ENCODE measurements at regions not wholly inside any gene's neighbourhood (a gene's known extent, or its start where the extent isn't known, plus 50 kb on each side); places are given as distances from the start of the nearest gene placed in this dataset.

DNA sequence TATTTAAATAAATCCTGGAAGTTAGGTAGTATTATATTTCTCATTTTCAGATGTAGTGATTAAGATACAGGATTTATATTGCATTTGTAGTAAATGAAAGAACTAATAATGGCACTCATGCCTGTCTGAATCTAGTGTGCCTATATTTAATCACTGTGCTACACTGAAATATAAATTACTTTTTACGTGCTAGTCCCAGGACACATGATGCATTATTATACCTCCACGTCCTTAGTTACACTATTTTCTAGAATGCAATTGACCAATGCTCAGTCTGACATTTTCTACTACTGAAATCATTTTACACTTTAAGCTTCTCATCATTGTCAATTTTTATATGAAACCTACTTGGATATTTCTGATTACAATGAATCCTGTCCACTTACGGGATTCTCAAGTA lies 80.9 kb upstream of the TMEFF2 start:
- ChIA-PET CTCF (no interaction called here), POLR2A (no interaction called here)
- no peak for TF ChIP-seq NR1H2 (CRISPR knock-in tag; IDR thresholded peaks at IDR 0.05)
- TF ChIP-seq, protein P1, sequence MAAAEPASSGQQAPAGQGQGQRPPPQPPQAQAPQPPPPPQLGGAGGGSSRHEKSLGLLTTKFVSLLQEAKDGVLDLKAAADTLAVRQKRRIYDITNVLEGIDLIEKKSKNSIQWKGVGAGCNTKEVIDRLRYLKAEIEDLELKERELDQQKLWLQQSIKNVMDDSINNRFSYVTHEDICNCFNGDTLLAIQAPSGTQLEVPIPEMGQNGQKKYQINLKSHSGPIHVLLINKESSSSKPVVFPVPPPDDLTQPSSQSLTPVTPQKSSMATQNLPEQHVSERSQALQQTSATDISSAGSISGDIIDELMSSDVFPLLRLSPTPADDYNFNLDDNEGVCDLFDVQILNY (CRISPR knock-in tag; IDR thresholded peaks at IDR 0.05), result no peak
- TF ChIP-seq HMGA2 (CRISPR knock-in tag; IDR thresholded peaks at IDR 0.05), result no peak
- no peak for TF ChIP-seq ZNF121 (CRISPR knock-in tag; IDR thresholded peaks at IDR 0.05)
- DNase-seq (ENCODE audit: low spot score) (no peak), ATAC-seq (no peak)
- no peak overlapping the region for H3K4me3 Mint-ChIP-seq
- H3K4me1 Mint-ChIP-seq, result peaks cover 8% of the 10 kb centered on the region
- H3K36me3 Mint-ChIP-seq, result peaks cover 20% of the 10 kb centered on the region
- peaks cover 29% of the 10 kb centered on the region for H3K9me3 Mint-ChIP-seq
- H3K27me3 Mint-ChIP-seq (ENCODE audit: low read depth), result no peaks in the 10 kb centered on the region; the same call in 1 of the 2 replicates
- no peak overlapping the region for H3K27ac Mint-ChIP-seq

DNA sequence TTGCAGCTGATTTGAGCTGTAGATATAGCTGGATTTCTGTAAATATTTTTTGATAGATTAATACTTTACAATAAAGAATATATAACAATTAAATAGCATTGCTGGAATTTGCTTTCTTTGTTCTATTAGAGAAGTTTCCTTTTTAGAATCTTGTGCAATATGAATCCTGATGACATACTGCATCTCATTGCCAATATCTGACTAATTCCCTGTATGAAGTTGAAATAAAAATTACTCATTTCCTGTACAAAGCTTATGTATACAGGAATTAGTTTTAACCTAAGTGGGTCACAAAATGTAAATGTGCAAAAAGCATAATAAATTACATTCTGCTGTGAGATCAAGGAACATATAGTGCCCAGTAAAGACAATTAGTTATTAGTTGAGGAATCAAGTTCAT lies 72.8 kb upstream of the TMEFF2 start:
- H3K27ac Mint-ChIP-seq, result no peak overlapping the region
- ChIA-PET POLR2A (no interaction called here), CTCF (no interaction called here)
- no peaks in the 10 kb centered on the region for H3K27me3 Mint-ChIP-seq (ENCODE audit: low read depth)
- no peaks in the 10 kb centered on the region for H3K36me3 Mint-ChIP-seq
- ATAC-seq, result no peak
- TF ChIP-seq ESRRA (CRISPR knock-in tag; IDR thresholded peaks at IDR 0.05; ENCODE audit: borderline replicate concordance), result no peak
- TF ChIP-seq, protein P2, sequence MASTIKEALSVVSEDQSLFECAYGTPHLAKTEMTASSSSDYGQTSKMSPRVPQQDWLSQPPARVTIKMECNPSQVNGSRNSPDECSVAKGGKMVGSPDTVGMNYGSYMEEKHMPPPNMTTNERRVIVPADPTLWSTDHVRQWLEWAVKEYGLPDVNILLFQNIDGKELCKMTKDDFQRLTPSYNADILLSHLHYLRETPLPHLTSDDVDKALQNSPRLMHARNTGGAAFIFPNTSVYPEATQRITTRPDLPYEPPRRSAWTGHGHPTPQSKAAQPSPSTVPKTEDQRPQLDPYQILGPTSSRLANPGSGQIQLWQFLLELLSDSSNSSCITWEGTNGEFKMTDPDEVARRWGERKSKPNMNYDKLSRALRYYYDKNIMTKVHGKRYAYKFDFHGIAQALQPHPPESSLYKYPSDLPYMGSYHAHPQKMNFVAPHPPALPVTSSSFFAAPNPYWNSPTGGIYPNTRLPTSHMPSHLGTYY (CRISPR knock-in tag; IDR thresholded peaks at IDR 0.05), result no peak
- TF ChIP-seq, protein P3, sequence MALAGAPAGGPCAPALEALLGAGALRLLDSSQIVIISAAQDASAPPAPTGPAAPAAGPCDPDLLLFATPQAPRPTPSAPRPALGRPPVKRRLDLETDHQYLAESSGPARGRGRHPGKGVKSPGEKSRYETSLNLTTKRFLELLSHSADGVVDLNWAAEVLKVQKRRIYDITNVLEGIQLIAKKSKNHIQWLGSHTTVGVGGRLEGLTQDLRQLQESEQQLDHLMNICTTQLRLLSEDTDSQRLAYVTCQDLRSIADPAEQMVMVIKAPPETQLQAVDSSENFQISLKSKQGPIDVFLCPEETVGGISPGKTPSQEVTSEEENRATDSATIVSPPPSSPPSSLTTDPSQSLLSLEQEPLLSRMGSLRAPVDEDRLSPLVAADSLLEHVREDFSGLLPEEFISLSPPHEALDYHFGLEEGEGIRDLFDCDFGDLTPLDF (CRISPR knock-in tag; IDR thresholded peaks at IDR 0.05), result no peak
- no peaks in the 10 kb centered on the region for H3K9me3 Mint-ChIP-seq
- DNase-seq (ENCODE audit: low spot score), result no peak
- no peaks in the 10 kb centered on the region for H3K4me1 Mint-ChIP-seq
- no peak overlapping the region for H3K4me3 Mint-ChIP-seq

DNA sequence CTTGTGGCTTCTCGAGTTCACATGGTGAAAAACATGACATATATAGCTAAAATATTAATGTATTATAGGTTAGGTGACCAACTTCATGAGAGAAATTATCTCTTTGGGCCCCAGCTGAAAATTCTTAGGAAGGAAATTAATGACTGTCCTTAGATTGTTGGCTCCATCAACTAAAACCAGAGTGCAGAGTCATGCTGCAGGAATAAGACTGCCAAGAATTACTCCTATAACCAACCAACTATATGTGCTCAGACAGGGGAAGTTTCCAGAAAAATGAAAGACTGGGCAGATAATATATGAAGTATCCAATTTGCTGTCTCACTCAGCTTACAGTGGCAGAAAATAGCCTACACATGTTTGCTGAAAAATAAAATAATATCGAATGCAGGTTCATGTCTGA lies 71.0 kb upstream of the TMEFF2 start:
- ATAC-seq, result no peak
- no peak overlapping the region for H3K4me3 Mint-ChIP-seq
- POLR2A ChIA-PET, result no interaction called here
- TF ChIP-seq, protein P4, sequence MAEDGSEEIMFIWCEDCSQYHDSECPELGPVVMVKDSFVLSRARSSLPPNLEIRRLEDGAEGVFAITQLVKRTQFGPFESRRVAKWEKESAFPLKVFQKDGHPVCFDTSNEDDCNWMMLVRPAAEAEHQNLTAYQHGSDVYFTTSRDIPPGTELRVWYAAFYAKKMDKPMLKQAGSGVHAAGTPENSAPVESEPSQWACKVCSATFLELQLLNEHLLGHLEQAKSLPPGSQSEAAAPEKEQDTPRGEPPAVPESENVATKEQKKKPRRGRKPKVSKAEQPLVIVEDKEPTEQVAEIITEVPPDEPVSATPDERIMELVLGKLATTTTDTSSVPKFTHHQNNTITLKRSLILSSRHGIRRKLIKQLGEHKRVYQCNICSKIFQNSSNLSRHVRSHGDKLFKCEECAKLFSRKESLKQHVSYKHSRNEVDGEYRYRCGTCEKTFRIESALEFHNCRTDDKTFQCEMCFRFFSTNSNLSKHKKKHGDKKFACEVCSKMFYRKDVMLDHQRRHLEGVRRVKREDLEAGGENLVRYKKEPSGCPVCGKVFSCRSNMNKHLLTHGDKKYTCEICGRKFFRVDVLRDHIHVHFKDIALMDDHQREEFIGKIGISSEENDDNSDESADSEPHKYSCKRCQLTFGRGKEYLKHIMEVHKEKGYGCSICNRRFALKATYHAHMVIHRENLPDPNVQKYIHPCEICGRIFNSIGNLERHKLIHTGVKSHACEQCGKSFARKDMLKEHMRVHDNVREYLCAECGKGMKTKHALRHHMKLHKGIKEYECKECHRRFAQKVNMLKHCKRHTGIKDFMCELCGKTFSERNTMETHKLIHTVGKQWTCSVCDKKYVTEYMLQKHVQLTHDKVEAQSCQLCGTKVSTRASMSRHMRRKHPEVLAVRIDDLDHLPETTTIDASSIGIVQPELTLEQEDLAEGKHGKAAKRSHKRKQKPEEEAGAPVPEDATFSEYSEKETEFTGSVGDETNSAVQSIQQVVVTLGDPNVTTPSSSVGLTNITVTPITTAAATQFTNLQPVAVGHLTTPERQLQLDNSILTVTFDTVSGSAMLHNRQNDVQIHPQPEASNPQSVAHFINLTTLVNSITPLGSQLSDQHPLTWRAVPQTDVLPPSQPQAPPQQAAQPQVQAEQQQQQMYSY (CRISPR knock-in tag; IDR thresholded peaks at IDR 0.05), result no peak
- TF ChIP-seq, protein P5, sequence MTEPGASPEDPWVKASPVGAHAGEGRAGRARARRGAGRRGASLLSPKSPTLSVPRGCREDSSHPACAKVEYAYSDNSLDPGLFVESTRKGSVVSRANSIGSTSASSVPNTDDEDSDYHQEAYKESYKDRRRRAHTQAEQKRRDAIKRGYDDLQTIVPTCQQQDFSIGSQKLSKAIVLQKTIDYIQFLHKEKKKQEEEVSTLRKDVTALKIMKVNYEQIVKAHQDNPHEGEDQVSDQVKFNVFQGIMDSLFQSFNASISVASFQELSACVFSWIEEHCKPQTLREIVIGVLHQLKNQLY (CRISPR knock-in tag; IDR thresholded peaks at IDR 0.05), result no peak
- TF ChIP-seq PRRX2 (CRISPR knock-in tag; IDR thresholded peaks at IDR 0.05) (no peak), SP1 (CRISPR knock-in tag; conservative IDR thresholded peaks at IDR 0.05) (no peak), CREB1 (CRISPR knock-in tag; IDR thresholded peaks at IDR 0.05) (no peak), NFYB (CRISPR knock-in tag; conservative IDR thresholded peaks at IDR 0.05; ENCODE audit: low read depth) (no peak)
- TF ChIP-seq, protein P6, sequence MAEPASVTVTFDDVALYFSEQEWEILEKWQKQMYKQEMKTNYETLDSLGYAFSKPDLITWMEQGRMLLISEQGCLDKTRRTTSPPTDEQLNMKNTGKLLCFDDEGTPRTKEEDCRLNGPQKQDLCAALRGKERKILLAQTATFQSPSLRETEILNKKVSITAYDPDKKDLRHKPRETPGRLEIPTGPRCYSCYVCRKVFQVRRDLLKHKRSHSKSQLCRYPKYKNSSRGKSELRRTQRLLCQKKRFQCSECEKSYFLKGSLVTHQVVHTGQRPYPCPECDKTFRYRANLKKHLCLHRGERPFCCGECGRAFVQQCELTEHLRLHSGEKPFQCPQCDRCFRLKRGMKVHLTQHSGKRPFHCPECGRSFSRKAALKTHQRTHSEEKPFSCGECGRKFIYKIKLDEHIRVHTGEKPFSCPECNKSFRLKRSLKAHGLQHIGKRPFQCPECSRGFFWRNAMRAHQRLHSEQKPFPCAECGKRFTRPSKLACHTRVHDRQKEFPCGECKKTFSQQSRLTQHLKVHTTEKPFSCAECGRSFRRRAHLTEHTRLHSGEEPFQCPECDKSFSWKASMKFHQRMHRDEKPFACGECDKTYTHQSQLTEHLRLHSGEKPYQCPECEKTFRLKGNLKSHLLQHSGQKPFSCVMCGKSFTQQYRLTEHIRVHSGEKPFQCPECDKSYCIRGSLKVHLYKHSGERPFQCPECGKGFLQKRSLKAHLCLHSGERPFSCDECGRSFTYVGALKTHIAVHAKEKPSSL (CRISPR knock-in tag; conservative IDR thresholded peaks at IDR 0.05), result no peak
- TF ChIP-seq, protein P7, sequence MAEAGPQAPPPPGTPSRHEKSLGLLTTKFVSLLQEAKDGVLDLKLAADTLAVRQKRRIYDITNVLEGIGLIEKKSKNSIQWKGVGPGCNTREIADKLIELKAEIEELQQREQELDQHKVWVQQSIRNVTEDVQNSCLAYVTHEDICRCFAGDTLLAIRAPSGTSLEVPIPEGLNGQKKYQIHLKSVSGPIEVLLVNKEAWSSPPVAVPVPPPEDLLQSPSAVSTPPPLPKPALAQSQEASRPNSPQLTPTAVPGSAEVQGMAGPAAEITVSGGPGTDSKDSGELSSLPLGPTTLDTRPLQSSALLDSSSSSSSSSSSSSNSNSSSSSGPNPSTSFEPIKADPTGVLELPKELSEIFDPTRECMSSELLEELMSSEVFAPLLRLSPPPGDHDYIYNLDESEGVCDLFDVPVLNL (CRISPR knock-in tag; IDR thresholded peaks at IDR 0.05; ENCODE audit: borderline replicate concordance, low read depth), result no peak
- TF ChIP-seq, protein P2 (CRISPR knock-in tag; IDR thresholded peaks at IDR 0.05), result no peak

More for the DNA sequence above, 71.0 kb upstream of the TMEFF2 start:
- Mint-ChIP-seq H3K36me3 (no peaks in the 10 kb centered on the region), H3K4me1 (no peaks in the 10 kb centered on the region), H3K27ac (no peak overlapping the region), H3K27me3 (ENCODE audit: low read depth) (no peaks in the 10 kb centered on the region), H3K9me3 (no peaks in the 10 kb centered on the region)
- CTCF ChIA-PET, result no interaction called here
- DNase-seq (ENCODE audit: low spot score), result no peak

Measured in WTC11 (cell line).